Esophagus muscularis mucosa (tissue), 2 donors: ENCODE measurements at regions not wholly inside any gene's neighbourhood (a gene's known extent, or its start where the extent isn't known, plus 50 kb on each side); places are given as distances from the start of the nearest gene placed in this dataset.

ENCODE experiments used
- EP300 ChIP-seq: sonication (generic); formaldehyde crosslinking; IDR thresholded peaks from one replicate; pipeline ENCODE4 v1.6.1; 2017; ENCODE audit warnings: antibody characterized with exemption
- POLR2A ChIP-seq: fragments of 450-650 bp; IDR thresholded peaks from one replicate; pipeline ENCODE4 v1.6.1; 2017; ENCODE audit warnings: antibody characterized with exemption, moderate library complexity, mild to moderate bottlenecking, low read depth

GRCh38 chr7:49346195-49346899 is 422.0 kb downstream of the CDC14C start:
- TF ChIP-seq EP300 (no peak), POLR2A (no peak)
